Activated naive CD4-positive, alpha-beta T cell treated with anti-CD3 and anti-CD28 coated beads, Interleukin-2, amount 10 ng/mL, durations not matched to agents 7 days and 5 days (primary cell): ENCODE measurements at regions not wholly inside any gene's neighbourhood (a gene's known extent, or its start where the extent isn't known, plus 50 kb on each side); places are given as distances from the start of the nearest gene placed in this dataset.
"Not testable (repeated sequence)": the region's sequence is repeated elsewhere in the genome, so short reads cannot be mapped to it uniquely, and the experiment has no call there.

Source experiments
- CTCF ChIA-PET: fragments of 350-600 bp; sonication (Branson Sonifier 250); formaldehyde crosslinking; loops from one replicate; lab custom pipeline; 2021; ENCODE audit warnings: antibody characterized with exemption; lab: Charles Lee
- DNase-seq: peaks from one replicate; pipeline ENCODE4 v3.0.0-alpha.2; 2020
- H3K27ac Mint-ChIP-seq: one replicate; pipeline ENCODE4 v1.8.0; 2021; ENCODE audit warnings: mild to moderate bottlenecking, moderate library complexity, mixed read lengths
- H3K27me3 Mint-ChIP-seq: one replicate; pipeline ENCODE4 v1.8.0; 2021; ENCODE audit warnings: mild to moderate bottlenecking, mixed read lengths
- H3K36me3 Mint-ChIP-seq: one replicate; pipeline ENCODE4 v1.8.0; 2021; ENCODE audit warnings: mixed read lengths
- H3K4me1 Mint-ChIP-seq: one replicate; pipeline ENCODE4 v1.8.0; 2021; ENCODE audit warnings: mixed read lengths
- H3K4me3 Mint-ChIP-seq: one replicate; pipeline ENCODE4 v1.8.0; 2021; ENCODE audit warnings: mild to moderate bottlenecking, moderate library complexity, mixed read lengths
- H3K9me3 Mint-ChIP-seq: one replicate; pipeline ENCODE4 v1.8.0; 2021; ENCODE audit warnings: mixed read lengths

- H3K4me1 Mint-ChIP-seq, H3K27ac Mint-ChIP-seq, H3K9me3 Mint-ChIP-seq, CTCF ChIA-PET, DNase-seq, H3K4me3 Mint-ChIP-seq, H3K36me3 Mint-ChIP-seq, H3K27me3 Mint-ChIP-seq: not testable (repeated sequence)
Observed at GRCh38 chr1:195847957-195848875, 760.0 kb downstream of the KCNT2 start.

- H3K4me3 Mint-ChIP-seq = no peak overlapping the region
- H3K9me3 Mint-ChIP-seq = no peaks in the 10 kb centered on the region
- no peaks in the 10 kb centered on the region for H3K4me1 Mint-ChIP-seq
- no peaks in the 10 kb centered on the region for H3K27me3 Mint-ChIP-seq
- H3K27ac Mint-ChIP-seq = no peak overlapping the region
- no peaks in the 10 kb centered on the region for H3K36me3 Mint-ChIP-seq
- DNase-seq = no peak
- CTCF ChIA-PET = no interaction called here
Observed at GRCh38 chr1:195831789-195832188, 776.5 kb downstream of the KCNT2 start.

- no peaks in the 10 kb centered on the region for H3K36me3 Mint-ChIP-seq
- no peaks in the 10 kb centered on the region for H3K27me3 Mint-ChIP-seq
- H3K9me3 Mint-ChIP-seq = no peaks in the 10 kb centered on the region
- H3K4me1 Mint-ChIP-seq = no peaks in the 10 kb centered on the region
- no peak overlapping the region for H3K4me3 Mint-ChIP-seq
- CTCF ChIA-PET = no interaction called here
- no peak for DNase-seq
- no peak overlapping the region for H3K27ac Mint-ChIP-seq
Observed at GRCh38 chr1:195828325-195828724, 779.9 kb downstream of the KCNT2 start.

- Mint-ChIP-seq H3K9me3 (peaks cover 11% of the 10 kb centered on the region), H3K27ac (no peak overlapping the region)
Observed at GRCh38 chr1:195820925-195821324, 787.3 kb downstream of the KCNT2 start.

GRCh38 chr1:195806060-195806459 is 802.2 kb downstream of the KCNT2 start:
- Mint-ChIP-seq H3K27me3 (no peaks in the 10 kb centered on the region), H3K27ac (no peak overlapping the region), H3K36me3 (no peaks in the 10 kb centered on the region), H3K4me1 (no peaks in the 10 kb centered on the region), H3K4me3 (no peak overlapping the region), H3K9me3 (no peaks in the 10 kb centered on the region)
- no peak for DNase-seq
- CTCF ChIA-PET = no interaction called here

More at GRCh38 chr1:195820925-195821324, 787.3 kb downstream of the KCNT2 start:
- H3K4me3 Mint-ChIP-seq = no peak overlapping the region
- H3K4me1 Mint-ChIP-seq = no peaks in the 10 kb centered on the region
- no peak for DNase-seq
- H3K36me3 Mint-ChIP-seq = no peaks in the 10 kb centered on the region
- no peaks in the 10 kb centered on the region for H3K27me3 Mint-ChIP-seq
- CTCF ChIA-PET = interaction anchor here (0.6 kb wide), 1 partner anchor 84 kb away, joined by 4 read pairs; no protein-coding TSS in a partner anchor

- no peak for DNase-seq
- CTCF ChIA-PET = no interaction called here
- Mint-ChIP-seq H3K4me3 (no peak overlapping the region), H3K27me3 (no peaks in the 10 kb centered on the region), H3K36me3 (no peaks in the 10 kb centered on the region), H3K9me3 (peaks cover 2% of the 10 kb centered on the region), H3K4me1 (no peaks in the 10 kb centered on the region), H3K27ac (no peak overlapping the region)
Observed at GRCh38 chr1:195804547-195804946, 803.7 kb downstream of the KCNT2 start.

GRCh38 chr1:195799016-195799415 is 809.2 kb downstream of the KCNT2 start:
- H3K4me3 Mint-ChIP-seq = no peak overlapping the region
- no peak for DNase-seq
- CTCF ChIA-PET = no interaction called here
- H3K4me1 Mint-ChIP-seq = no peaks in the 10 kb centered on the region
- H3K27ac Mint-ChIP-seq = no peak overlapping the region
- H3K9me3 Mint-ChIP-seq = peaks cover 4% of the 10 kb centered on the region
- H3K27me3 Mint-ChIP-seq = no peaks in the 10 kb centered on the region
- H3K36me3 Mint-ChIP-seq = no peaks in the 10 kb centered on the region

GRCh38 chr1:195794225-195794624 is 814.0 kb downstream of the KCNT2 start:
- Mint-ChIP-seq H3K4me1 (no peaks in the 10 kb centered on the region), H3K9me3 (peaks cover 6% of the 10 kb centered on the region), H3K27ac (no peak overlapping the region), H3K36me3 (no peaks in the 10 kb centered on the region), H3K27me3 (no peaks in the 10 kb centered on the region), H3K4me3 (no peak overlapping the region)
- CTCF ChIA-PET = no interaction called here
- no peak for DNase-seq

- Mint-ChIP-seq H3K4me3 (no peak overlapping the region), H3K27ac (no peak overlapping the region), H3K9me3 (peaks cover 9% of the 10 kb centered on the region), H3K4me1 (no peaks in the 10 kb centered on the region), H3K27me3 (no peaks in the 10 kb centered on the region), H3K36me3 (no peaks in the 10 kb centered on the region)
- CTCF ChIA-PET = no interaction called here
- DNase-seq = no peak
Observed at GRCh38 chr1:195791796-195792195, 816.4 kb downstream of the KCNT2 start.

- CTCF ChIA-PET = no interaction called here
- no peak for DNase-seq
- no peak overlapping the region for H3K4me3 Mint-ChIP-seq
- H3K4me1 Mint-ChIP-seq = no peaks in the 10 kb centered on the region
- no peaks in the 10 kb centered on the region for H3K27me3 Mint-ChIP-seq
- no peak overlapping the region for H3K27ac Mint-ChIP-seq
- no peaks in the 10 kb centered on the region for H3K36me3 Mint-ChIP-seq
- peaks cover 9% of the 10 kb centered on the region for H3K9me3 Mint-ChIP-seq
Observed at GRCh38 chr1:195790514-195791168, 817.6 kb downstream of the KCNT2 start.

- Mint-ChIP-seq H3K9me3 (peaks cover 9% of the 10 kb centered on the region), H3K27me3 (no peaks in the 10 kb centered on the region), H3K4me1 (no peaks in the 10 kb centered on the region), H3K27ac (no peak overlapping the region), H3K4me3 (no peak overlapping the region), H3K36me3 (no peaks in the 10 kb centered on the region)
- CTCF ChIA-PET = no interaction called here
- DNase-seq = no peak
Observed at GRCh38 chr1:195789321-195789720, 818.9 kb downstream of the KCNT2 start.

GRCh38 chr1:195788721-195789120 is 819.5 kb downstream of the KCNT2 start:
- no peak overlapping the region for H3K27ac Mint-ChIP-seq
- no peaks in the 10 kb centered on the region for H3K27me3 Mint-ChIP-seq
- CTCF ChIA-PET = no interaction called here
- H3K4me1 Mint-ChIP-seq = no peaks in the 10 kb centered on the region
- peaks cover 7% of the 10 kb centered on the region for H3K9me3 Mint-ChIP-seq
- DNase-seq = no peak
- H3K4me3 Mint-ChIP-seq = no peak overlapping the region
- no peaks in the 10 kb centered on the region for H3K36me3 Mint-ChIP-seq

- Mint-ChIP-seq H3K4me3 (no peak overlapping the region), H3K27me3 (no peaks in the 10 kb centered on the region), H3K4me1 (no peaks in the 10 kb centered on the region), H3K9me3 (peaks cover 5% of the 10 kb centered on the region), H3K27ac (no peak overlapping the region), H3K36me3 (no peaks in the 10 kb centered on the region)
- CTCF ChIA-PET = no interaction called here
- no peak for DNase-seq
Observed at GRCh38 chr1:195785830-195786229, 822.4 kb downstream of the KCNT2 start.

- CTCF ChIA-PET = no interaction called here
- no peak for DNase-seq
- H3K36me3 Mint-ChIP-seq = no peaks in the 10 kb centered on the region
- H3K27ac Mint-ChIP-seq = no peak overlapping the region
- H3K27me3 Mint-ChIP-seq = no peaks in the 10 kb centered on the region
- H3K4me1 Mint-ChIP-seq = no peaks in the 10 kb centered on the region
- H3K9me3 Mint-ChIP-seq = no peaks in the 10 kb centered on the region
- H3K4me3 Mint-ChIP-seq = no peak overlapping the region
Observed at GRCh38 chr1:195773931-195774330, 834.3 kb downstream of the KCNT2 start.

GRCh38 chr1:195769461-195769860 is 838.8 kb downstream of the KCNT2 start:
- H3K27ac Mint-ChIP-seq = no peak overlapping the region
- no peaks in the 10 kb centered on the region for H3K9me3 Mint-ChIP-seq
- H3K27me3 Mint-ChIP-seq = no peaks in the 10 kb centered on the region
- no peak overlapping the region for H3K4me3 Mint-ChIP-seq
- no peaks in the 10 kb centered on the region for H3K36me3 Mint-ChIP-seq
- no peaks in the 10 kb centered on the region for H3K4me1 Mint-ChIP-seq
- CTCF ChIA-PET = no interaction called here
- no peak for DNase-seq
